ENCODE measurements at regions not wholly inside any gene's neighbourhood (a gene's known extent, or its start where the extent isn't known, plus 50 kb on each side); places are given as distances from the start of the nearest gene placed in this dataset.
A peak's percentile ranks its signal among the peaks of the same experiment; 100 is the strongest.

DNA sequence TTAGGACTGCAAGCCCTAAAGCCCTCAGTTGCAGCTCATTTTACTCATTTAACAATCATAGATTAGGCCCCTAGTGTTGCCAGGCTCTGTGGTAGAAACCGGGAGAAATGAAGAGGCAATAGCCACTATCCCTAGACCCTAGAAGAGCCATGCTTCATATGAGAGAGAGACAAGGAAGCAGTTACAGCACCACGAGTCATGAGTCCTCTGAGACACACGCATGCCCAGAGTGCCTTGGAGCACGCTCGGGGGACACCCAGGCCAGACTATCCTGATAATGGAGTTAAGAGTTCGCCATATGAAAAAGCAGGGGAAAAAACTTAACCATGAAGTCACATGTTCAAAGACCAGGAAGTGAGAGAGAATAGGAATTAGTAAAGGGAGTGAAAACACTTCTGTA lies 321.5 kb upstream of the PKDCC start:
- DNase-seq (ENCODE audit: low spot score): no peak

DNA sequence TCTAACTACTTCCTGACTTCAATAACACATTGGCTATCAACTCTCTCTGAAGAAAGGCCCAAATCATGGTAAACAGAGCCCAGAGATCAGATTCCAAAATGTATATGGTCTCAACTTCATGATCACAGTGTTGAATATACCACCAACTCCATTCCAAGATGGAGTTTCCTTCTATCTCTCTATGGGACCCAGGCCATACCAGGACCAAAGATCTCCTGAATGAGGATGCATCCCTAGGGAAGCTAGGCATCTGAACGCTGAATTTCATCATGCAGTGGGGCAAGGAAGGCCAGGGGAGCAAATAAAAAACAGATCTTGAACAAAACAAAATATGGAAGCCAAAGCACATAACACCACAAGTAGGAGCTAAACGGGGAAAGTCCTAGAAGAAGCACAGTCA lies 320.7 kb upstream of the PKDCC start:
- no peak for DNase-seq (ENCODE audit: low spot score)

DNA sequence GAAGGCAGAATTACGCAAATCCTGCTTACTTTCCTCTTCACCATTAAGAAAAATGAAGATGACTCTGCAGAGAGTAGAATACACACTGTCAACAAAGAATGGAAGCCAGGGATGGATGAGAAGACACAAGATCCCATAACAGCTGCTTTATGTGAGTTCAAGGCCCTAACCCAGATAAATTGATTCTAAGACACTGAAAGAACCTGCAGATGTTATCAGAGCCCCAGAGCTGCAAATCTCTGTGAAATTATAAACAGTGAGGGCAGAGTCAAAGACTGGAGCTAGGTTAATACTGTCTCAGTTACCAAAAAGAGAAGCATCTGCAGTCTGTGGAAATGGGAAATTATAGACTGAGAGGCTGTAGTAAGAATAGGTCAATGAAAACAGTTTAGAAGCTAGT lies 320.1 kb upstream of the PKDCC start:
- DNase-seq (ENCODE audit: low spot score): no peak

DNA sequence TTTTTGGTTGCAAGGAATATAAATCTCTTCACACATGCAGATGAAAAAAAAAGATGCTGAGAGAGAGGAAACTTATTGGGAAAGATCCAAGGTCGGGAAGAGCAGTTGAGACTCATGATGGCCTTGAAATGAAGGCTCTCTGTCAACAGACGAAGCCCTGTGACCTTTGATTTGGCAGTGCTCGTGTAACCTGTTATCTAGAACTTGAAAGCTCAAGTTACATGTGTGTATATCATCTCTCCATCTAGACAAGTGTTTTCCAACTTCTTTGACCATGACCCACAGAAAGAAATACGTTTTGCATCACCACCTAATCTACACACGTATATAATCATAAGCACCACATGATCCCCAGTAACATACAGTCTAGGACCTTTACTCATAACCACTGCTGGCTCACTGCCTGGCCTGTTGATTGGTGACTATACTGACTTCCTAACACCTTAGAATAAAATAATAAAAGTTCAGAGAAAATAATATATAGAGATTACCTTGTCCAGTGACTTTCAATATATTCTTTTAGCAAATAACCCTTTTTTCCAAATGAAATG lies 319.0 kb upstream of the PKDCC start:
- no peak for DNase-seq (ENCODE audit: low spot score)

DNA sequence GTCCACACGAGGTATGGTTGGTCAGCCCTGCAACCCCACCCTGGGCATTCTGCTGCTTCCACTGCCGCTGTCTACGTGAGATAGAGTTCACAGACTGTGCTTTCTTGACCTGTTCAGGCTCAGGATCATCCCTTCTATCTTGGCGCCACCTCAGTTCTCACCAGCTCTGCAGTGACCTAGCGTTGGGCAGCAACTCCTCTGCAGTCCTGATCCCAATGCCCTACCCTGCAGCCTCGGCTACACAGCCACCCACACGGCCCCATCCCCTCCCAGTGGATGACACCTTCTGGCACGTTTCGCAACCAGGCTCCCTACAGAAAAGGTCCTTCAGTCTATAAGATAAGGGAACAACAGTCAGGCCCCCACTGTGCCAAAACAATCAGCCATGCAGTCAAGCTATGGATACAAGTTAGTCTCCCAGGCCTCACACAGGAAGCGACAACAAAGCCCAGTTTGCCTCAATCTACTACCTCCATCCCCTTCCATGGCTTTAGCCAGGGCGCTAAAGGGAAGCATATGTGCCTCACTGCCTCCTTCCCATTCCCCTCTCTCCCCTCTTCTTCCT lies 317.9 kb upstream of the PKDCC start:
- DNase-seq (ENCODE audit: low spot score): no peak

DNA sequence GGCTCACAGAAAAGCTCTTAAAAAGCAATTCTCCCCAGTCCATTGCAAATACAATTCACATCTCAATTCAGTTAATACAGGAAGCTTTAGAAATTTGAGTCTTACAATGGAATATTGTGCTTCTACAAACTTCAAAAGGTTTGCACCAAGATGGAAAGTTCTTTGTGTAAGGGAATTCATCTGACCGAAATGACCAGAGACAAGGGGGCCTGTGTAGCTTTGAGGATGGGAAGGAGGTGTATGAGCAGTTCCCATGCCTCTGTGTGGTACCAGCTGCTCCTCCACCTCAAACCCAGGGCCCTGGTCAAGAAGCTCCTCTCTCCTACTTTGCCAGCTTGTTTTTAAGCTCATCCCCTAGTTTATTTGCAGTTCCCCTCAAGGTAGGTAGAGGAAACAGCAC lies 312.8 kb upstream of the PKDCC start:
- no peak for DNase-seq (ENCODE audit: low spot score)

DNA sequence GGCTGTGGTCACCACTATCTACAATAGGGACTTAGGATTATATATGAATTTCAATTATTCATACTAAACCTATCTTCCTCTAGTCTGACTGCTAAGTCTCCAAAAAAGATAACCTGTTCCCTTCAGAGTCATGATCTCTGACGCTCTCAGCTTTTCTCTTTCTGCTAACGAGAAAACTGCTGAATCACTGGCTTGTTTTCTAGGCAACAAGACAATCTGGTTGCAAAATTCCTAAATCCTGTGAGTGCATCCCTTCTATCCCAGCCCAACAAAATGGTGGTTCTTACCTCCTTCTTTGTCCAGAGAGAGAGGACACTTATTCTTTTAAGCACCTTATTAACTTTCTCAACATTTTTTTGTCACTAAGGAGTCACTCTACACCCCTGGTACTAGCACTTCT lies 312.3 kb upstream of the PKDCC start:
- no peak for DNase-seq (ENCODE audit: low spot score)

DNA sequence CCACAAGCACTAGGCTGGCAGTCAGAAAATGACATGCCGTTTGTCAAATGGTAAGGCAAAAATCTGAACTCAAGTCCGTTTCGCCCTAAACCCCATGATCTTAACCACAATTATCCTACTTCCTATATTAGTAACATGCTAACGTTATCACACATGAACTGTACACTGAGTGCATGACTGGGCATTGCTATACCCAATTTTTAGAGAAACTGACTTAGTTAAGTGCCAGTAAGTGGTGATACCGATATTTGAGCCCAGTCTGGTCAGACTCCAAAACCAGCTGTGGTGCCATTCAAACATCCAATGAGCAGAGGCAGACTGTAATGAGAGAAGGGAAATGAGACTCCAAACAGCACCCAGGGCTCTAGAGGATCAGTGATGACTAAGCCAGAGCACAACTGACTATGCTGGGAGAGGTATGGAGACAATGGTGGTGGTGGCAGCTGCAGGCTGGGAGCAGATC lies 311.7 kb upstream of the PKDCC start:
- DNase-seq (ENCODE audit: low spot score): peak; percentile 7

DNA sequence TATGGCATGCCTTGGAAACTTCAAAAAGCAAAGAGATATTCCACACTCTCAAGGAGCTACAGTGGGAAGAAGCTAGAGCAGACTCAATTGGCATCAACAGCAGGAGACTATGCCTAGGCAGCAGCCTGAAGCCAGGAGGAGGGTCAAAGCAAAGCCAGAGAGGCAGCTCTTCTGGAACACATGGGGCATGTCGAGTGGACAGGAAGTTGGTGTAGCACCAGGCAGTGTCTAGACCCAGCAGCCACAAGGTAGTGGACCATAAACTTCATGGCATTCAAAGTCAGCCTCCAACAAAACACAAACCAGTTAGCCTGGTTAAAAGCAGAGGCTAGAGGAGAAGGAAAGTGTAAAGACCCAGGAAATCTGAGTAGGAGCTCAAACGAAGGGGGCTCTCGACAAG lies 311.2 kb upstream of the PKDCC start:
- no peak for DNase-seq (ENCODE audit: low spot score)

DNA sequence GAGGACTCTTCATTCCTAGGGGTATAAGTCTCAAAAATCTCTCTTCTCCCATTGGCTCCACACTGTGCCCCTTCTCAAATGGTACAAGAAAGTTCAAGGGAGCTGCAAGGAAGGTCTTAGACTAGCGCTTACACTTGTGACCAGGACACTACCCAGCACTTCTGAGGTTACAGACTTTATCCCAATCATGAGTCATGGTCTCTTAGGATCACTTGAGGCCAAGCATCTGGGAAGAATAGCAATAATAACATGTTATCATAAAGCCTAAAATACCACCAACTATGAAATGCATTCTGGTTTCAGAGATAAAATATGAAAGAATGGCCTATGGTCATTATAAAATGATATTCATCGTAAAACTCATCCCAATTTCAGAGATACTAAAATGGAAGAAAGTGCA lies 309.9 kb upstream of the PKDCC start:
- no peak for DNase-seq (ENCODE audit: low spot score)

DNA sequence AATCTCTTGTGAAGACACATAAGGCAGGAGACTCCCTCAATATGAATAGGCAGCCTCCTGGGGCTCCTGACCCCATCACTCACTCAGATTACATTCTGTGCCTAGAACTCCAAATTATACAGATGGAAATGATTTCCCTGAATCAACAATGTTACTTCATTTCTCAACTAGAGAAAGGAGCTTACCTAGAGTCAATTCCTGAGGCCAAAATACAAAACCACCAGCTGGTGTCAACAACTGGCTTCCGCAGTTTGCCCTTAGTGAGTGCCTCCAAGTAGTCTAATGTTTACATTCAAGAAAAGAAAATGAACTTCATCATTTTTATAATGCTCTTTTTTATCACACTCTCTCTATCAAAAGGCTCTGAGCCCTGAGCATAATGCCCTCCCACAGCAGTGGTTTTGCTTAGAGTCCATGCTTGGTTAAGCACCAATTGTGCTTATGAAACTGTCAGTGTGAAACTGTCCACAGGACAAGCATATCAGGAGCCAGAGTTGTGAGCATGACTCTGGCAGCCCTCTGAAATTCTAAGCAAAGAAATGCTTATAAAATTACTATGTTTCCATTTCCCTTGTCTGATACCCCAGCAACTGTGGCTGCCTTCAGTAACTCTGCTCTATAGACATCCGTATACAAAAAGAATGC lies 305.7 kb upstream of the PKDCC start:
- no peak for DNase-seq (ENCODE audit: low spot score)

DNA sequence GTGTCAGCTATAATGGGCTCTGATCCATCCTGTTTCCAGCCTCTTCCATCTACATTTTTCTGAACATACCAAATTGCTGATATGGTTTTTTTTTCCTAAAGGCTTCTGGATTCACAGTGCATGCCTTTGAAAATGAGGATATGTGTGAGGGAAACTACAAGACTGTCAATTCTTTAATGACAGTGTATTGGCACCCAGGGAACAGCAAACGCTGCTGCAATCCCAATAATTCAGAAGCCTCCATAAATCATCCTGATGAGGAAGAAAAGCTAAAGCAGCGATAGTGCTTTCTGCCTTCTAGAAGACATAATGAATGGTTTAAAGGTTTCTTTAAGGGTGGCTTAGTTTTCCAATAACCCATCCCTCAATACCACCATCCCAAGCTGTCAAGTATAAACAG lies 304.5 kb upstream of the PKDCC start:
- no peak for DNase-seq (ENCODE audit: low spot score)

DNA sequence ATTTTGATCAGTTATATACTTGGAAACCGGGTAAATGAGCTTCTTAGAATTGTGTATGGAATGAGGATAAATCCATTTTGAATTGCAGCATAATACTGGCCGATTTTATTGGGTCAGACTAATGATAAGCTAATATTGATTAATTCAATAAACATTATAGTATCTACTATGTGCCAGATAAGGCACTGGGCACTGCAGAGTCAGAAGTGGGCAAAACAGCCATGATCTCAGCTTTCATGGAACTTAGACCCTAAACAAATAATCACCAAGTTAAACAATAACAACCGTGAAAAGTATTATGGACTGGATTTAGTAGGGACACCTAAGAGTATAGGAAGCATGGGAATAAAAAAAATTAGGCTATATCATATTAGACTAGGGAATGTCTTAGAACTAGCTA lies 297.0 kb upstream of the PKDCC start:
- no peak for DNase-seq (ENCODE audit: low spot score)

DNA sequence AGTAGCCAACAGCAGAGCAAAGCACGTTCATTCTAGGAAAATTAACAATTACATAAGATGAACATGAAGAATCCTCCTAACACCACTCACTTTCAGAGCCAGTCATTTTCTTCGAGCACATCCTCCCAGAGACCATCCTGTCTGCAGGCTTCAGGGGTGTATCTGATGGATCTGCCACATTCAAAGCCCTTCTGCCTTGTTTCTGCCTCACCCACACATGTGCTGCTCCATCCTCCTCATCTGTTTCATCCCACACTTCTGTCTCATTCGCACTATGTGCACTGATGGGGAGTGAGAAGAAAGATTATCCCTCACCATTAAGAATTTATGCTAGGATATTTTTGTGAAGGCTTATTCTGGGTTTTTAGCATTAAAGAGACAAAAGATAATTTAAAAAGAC lies 287.9 kb upstream of the PKDCC start:
- no peak for DNase-seq (ENCODE audit: low spot score)

DNA sequence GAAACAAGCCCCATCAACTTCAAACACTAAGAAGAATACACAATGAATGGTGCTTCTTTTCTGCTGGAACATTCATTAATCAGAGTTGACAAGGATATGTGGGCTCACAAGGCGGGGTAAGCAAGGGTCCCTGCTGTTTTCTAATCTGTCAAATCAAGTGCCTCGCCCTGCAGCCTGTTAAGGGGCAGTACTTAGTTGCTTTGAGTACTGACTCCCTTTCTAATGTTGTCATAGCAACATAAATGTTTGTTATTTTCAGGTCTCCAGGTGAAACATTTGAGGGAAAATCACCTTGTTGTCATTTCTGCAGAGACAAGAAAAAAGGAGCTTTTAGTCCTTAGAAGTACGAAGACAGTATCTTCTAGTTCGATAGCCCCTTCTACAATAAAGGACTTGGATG lies 284.7 kb upstream of the PKDCC start:
- DNase-seq (ENCODE audit: low spot score): no peak

DNA sequence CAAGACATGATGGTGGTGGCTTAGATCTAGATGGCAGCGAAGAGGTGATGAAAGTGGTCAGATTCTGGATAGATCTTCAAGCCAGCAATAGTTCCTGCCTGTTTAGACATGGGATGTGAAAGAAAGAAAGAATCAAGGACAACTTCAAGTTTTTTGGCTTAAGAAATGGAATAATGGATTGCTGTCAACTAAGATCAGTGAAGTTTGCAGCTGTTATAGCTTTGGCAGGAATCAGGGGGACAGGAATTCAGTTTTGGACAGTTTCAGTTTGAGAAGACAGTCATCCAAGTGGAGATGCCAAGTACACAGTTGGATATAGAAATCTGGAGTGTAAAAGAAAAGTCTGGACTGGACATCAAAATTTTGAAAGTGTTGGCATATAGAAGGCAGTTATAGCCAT lies 283.7 kb upstream of the PKDCC start:
- no peak for DNase-seq (ENCODE audit: low spot score)

DNA sequence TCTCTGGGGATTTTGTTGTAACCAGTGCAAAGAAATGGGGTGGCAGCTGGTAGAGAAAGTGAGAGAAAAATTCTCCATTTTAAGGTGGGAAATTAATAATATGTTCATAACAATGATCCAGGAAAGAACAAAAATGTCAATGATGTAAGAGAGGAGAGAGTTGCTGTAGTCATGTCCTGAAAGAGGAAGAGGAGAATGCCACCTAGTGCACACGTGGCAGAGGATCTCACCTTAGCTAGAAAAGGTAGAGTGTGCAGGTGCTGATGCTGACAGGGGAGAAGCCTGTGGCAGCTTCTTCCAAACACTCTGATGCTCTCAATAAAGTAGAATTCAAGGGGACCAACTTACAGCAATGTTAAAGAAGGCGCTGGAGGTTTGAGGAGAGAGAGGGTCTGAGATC lies 282.9 kb upstream of the PKDCC start:
- no peak for DNase-seq (ENCODE audit: low spot score)

DNA sequence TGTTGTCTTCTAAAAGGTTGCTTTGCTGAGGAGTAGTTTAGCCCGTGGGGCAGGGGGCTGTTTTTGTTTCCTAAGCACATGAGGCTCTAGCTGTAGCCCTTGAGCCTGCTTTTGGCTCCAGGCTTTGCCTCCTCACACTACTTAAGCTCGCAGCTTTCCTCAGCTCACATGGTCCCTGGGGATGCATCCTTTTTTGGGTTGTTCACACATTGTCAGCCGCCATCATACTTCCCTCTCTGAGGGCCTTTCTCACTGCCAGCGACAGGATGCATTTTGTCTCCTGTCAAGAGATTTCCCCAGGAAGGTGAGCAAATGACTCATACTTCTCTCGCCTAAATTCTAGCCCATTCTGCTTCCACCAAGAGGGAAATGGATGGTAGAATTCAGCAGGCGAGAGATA lies 279.5 kb upstream of the PKDCC start:
- DNase-seq (ENCODE audit: low spot score): no peak

DNA sequence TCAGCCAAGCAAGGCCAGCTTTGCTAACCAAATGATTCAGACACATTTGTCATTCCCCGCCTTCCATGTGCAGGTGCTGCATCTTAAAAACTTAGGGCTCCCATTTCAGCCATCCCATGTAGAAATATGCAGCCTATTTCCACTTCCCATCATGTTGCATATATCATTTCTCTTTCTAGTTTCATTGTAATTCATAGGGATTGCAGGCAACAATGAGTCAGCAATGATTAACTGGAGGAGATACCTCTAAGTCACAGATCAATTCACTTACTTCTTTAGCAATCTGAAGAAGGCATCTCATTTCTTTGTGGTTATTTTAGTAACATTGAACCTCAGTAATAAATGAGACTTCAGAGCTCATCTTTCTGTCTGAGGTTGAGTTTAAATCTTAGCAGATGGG lies 276.1 kb upstream of the PKDCC start:
- no peak for DNase-seq (ENCODE audit: low spot score)

DNA sequence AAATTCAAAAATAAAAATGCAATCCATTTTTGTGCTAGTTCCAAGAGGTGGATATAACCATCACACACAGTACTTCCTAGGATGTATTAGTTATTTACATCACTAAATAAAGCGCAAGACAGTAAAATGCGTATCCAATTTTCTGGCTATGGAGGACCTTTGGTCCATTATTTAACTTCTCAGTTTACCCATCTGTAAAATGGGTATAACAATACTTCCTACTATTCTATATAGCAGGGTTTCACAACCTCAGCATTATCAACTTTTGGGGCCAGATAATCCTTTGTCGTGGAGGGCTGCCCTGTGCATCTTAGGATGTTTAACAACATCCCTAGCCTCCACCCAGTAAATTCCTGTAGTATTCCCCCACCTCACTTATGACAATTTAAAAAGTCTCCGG lies 275.1 kb upstream of the PKDCC start:
- no peak for DNase-seq (ENCODE audit: low spot score)

DNA sequence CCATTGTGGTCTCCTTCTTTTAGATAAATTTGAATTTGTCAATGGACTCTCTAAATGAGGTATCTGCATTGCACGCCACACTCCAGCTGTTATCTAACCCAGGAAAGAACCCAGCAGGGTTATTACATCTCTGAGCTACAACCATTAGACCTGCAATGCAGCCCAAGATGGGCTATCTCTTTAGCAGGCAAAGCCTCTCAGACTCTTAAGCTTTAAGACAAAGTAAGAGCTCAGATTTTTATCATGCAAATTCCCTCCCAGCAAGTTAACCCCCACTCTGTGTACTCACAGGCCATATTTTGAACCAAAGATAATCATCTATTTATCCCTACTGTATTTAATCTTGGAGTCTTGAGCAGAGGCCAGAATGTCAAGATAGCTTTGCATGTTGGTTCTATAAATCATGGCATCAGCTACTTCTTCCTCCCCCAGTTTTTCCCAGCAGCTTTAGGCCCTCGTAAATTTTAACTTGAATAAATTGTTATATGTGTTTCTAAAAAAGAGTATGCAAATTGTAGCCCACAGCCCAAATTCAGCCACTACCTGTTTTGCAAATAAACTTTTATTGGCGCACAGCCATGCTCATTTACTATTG lies 273.7 kb upstream of the PKDCC start:
- DNase-seq (ENCODE audit: low spot score): no peak

DNA sequence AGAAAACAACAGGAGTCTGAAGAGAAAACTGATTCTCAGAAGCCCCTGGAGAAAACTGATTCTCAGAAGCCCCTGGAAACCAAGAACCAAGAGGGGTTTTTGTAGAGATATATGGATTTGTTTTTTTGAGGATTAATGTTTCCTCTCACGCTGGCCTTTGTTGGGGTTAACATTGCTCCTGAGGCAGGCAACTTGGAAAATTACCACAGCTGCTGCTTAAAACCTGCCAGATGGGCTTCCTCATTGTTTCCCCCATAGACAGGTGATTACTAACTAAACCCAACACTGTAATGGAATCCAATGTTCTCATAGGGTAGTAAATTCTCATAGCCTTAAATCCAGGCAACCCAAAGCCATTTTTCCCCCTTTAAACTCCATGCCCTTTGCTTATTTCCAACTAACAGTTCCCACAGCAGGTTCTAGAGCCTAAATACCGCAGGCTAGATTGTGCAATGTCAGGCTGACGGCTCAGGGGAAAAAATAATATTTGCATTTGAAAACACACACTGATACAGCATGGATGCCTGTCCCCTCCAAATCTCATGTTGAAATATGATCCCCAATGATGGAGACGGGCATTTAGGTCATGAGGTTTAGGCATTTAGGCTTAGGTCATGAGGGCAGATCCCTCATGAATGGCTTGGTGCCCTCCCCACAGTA lies 272.3 kb upstream of the PKDCC start:
- no peak for DNase-seq (ENCODE audit: low spot score)

DNA sequence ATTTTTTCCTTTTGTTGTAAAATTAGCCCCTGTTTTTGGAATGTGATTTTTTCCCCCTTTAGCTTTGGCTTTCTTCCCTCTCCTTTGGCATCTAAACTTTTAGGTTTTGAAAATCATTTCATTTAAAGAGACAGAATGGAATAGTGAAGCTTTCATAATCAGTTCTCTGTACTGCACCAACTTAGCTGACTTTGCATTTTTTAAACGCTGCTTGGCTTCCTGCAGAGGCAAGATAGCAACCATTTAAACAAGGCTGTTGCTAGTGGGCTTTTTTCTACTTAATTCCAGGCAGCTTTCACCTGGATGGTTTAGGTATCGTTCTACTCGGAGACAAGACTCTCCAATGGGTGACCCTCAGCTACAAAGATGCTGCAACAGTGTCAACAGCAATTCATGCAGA lies 267.9 kb upstream of the PKDCC start:
- DNase-seq (ENCODE audit: low spot score): no peak

Measured in germinal center (tissue), 1 donor.